H9 (cell line): ENCODE measurements at regions not wholly inside any gene's neighbourhood (a gene's known extent, or its start where the extent isn't known, plus 50 kb on each side); places are given as distances from the start of the nearest gene placed in this dataset.

Source experiments
- DNase-seq: peaks from one replicate; pipeline ENCODE4 v3.0.0-alpha.2; 2017
- H2AFZ ChIP-seq: one replicate; pipeline ENCODE4 v1.6.1; 2013; ENCODE audit warnings: mild to moderate bottlenecking, low read length, control low read depth, moderate library complexity
- H2AK5ac ChIP-seq: 2 replicates; pipeline ENCODE4 v1.6.1; 2013; ENCODE audit warnings: low read length, control low read depth, mixed read lengths; ENCODE audit not compliant: insufficient read length
- H2BK120ac ChIP-seq: one replicate; pipeline ENCODE4 v1.6.1; 2013; ENCODE audit warnings: low read depth, mild to moderate bottlenecking, low read length, control low read depth, inconsistent platforms; ENCODE audit not compliant: poor library complexity, severe bottlenecking
- H2BK12ac ChIP-seq: 2 replicates; pipeline ENCODE4 v1.6.1; 2013; ENCODE audit warnings: low read length, control low read depth, mixed read lengths, low read depth; ENCODE audit not compliant: insufficient read length
- H2BK15ac ChIP-seq: 2 replicates; pipeline ENCODE4 v1.6.1; 2013; ENCODE audit warnings: low read depth, low read length, control low read depth
- H2BK20ac ChIP-seq: one replicate; pipeline ENCODE4 v1.6.1; 2013; ENCODE audit warnings: low read depth, mild to moderate bottlenecking, low read length, control low read depth, inconsistent platforms; ENCODE audit not compliant: poor library complexity, severe bottlenecking
- H2BK5ac ChIP-seq: 2 replicates; pipeline ENCODE4 v1.6.1; 2013; ENCODE audit warnings: low read length, control low read depth, mixed read lengths; ENCODE audit not compliant: insufficient read length
- H3K14ac ChIP-seq: 2 replicates; pipeline ENCODE4 v1.6.1; 2013; ENCODE audit warnings: low read length, control low read depth; ENCODE audit not compliant: insufficient read depth
- H3K18ac ChIP-seq: 2 replicates; pipeline ENCODE4 v1.6.1; 2013; ENCODE audit warnings: low read depth, mild to moderate bottlenecking, mixed read lengths, low read length, control low read depth; ENCODE audit not compliant: insufficient read length
- H3K23ac ChIP-seq: 2 replicates; pipeline ENCODE4 v1.6.1; 2013; ENCODE audit warnings: low read length, control low read depth, mixed read lengths, low read depth; ENCODE audit not compliant: insufficient read length
- H3K23me2 ChIP-seq: 2 replicates; pipeline ENCODE4 v1.6.1; 2013; ENCODE audit warnings: low read depth, mild to moderate bottlenecking, mixed read lengths, low read length, control low read depth; ENCODE audit not compliant: insufficient read length, poor library complexity, severe bottlenecking
- H3K27ac ChIP-seq: 2 replicates; pipeline ENCODE4 v1.5.1; 2013; ENCODE audit warnings: low read length, control low read depth, mixed read lengths, low read depth; ENCODE audit not compliant: insufficient read length
- H3K27me3 ChIP-seq: 2 replicates; pipeline ENCODE4 v1.6.1; 2013; ENCODE audit warnings: low read length, control low read depth, inconsistent platforms; ENCODE audit not compliant: insufficient read depth
- H3K4ac ChIP-seq: 2 replicates; pipeline ENCODE4 v1.6.1; 2013; ENCODE audit warnings: low read depth, mild to moderate bottlenecking, control low read depth, inconsistent platforms, low read length, moderate library complexity
- H3K4me1 ChIP-seq: 2 replicates; pipeline ENCODE4 v1.6.1; 2013; ENCODE audit warnings: low read length, control low read depth, inconsistent platforms; ENCODE audit not compliant: insufficient read depth
- H3K4me2 ChIP-seq: 2 replicates; pipeline ENCODE4 v1.6.1; 2013; ENCODE audit warnings: low read length, control low read depth, mixed read lengths; ENCODE audit not compliant: insufficient read length, insufficient read depth
- H3K56ac ChIP-seq: 2 replicates; pipeline ENCODE4 v1.6.1; 2013; ENCODE audit warnings: low read depth, mild to moderate bottlenecking, mixed read lengths, low read length, control low read depth; ENCODE audit not compliant: insufficient read length
- H3K79me1 ChIP-seq: 2 replicates; pipeline ENCODE4 v1.6.1; 2013; ENCODE audit warnings: low read depth, mild to moderate bottlenecking, moderate library complexity, low read length, control low read depth, inconsistent platforms; ENCODE audit not compliant: insufficient read depth, poor library complexity, severe bottlenecking
- H3K79me2 ChIP-seq: 2 replicates; pipeline ENCODE4 v1.6.1; 2013; ENCODE audit warnings: low read length, control low read depth, inconsistent platforms; ENCODE audit not compliant: insufficient read depth
- H3K9ac ChIP-seq: 2 replicates; pipeline ENCODE4 v1.6.1; 2013; ENCODE audit warnings: low read length, control low read depth, mixed read lengths; ENCODE audit not compliant: insufficient read length; ENCODE audit errors: extremely low read depth
- H3K9me3 ChIP-seq: one replicate; pipeline ENCODE4 v1.6.1; 2013; ENCODE audit warnings: low read depth, low read length, inconsistent platforms; ENCODE audit not compliant: control insufficient read depth
- H3T11ph ChIP-seq: one replicate; pipeline ENCODE4 v1.6.1; 2013; ENCODE audit warnings: mild to moderate bottlenecking, low read length, control low read depth, inconsistent platforms
- H4K20me1 ChIP-seq: one replicate; pipeline ENCODE4 v1.6.1; 2013; ENCODE audit not compliant: control insufficient read depth, insufficient read length, insufficient read depth
- H4K5ac ChIP-seq: 2 replicates; pipeline ENCODE4 v1.6.1; 2013; ENCODE audit warnings: low read depth, mild to moderate bottlenecking, mixed read lengths, low read length, control low read depth; ENCODE audit not compliant: insufficient read length
- H4K8ac ChIP-seq: replicated peaks from 2 replicates; pipeline ENCODE4 v1.6.1; 2013; ENCODE audit warnings: low read length, control low read depth, mixed read lengths, low read depth; ENCODE audit not compliant: insufficient read length
- H4K91ac ChIP-seq: 2 replicates; pipeline ENCODE4 v1.6.1; 2013; ENCODE audit warnings: low read depth, mild to moderate bottlenecking, moderate library complexity, mixed read lengths, low read length, control low read depth; ENCODE audit not compliant: insufficient read length
- H3K27ac Mint-ChIP-seq, 3 experiments: 2 replicates in 2 of 3; 3 replicates in 1 of 3; pipeline ENCODE4 v1.8.0; 2020 to 2021; ENCODE audit warnings: mixed read lengths in 3 of 3, mild to moderate bottlenecking in 1 of 3, moderate library complexity in 1 of 3
- H3K27me3 Mint-ChIP-seq: 2 replicates; pipeline ENCODE4 v1.8.0; 2021; ENCODE audit warnings: low read depth, mild to moderate bottlenecking, moderate library complexity, mixed read lengths
- H3K36me3 Mint-ChIP-seq, 3 experiments: 2 replicates in 2 of 3; 3 replicates in 1 of 3; pipeline ENCODE4 v1.8.0; 2020 to 2021; ENCODE audit warnings: low read depth in 3 of 3, mixed read lengths in 3 of 3; ENCODE audit not compliant: insufficient read depth in 1 of 3
- H3K4me1 Mint-ChIP-seq, 2 experiments: 2 replicates each; pipeline ENCODE4 v1.8.0; 2020; ENCODE audit warnings: mixed read lengths in 2 of 2
- H3K4me3 Mint-ChIP-seq, 2 experiments: 2 replicates in 1 of 2; 3 replicates in 1 of 2; pipeline ENCODE4 v1.8.0; 2020 to 2021; ENCODE audit warnings: mild to moderate bottlenecking in 2 of 2, mixed read lengths in 2 of 2, moderate library complexity in 1 of 2
- H3K9me3 Mint-ChIP-seq, 2 experiments: 2 replicates in 1 of 2; 3 replicates in 1 of 2; pipeline ENCODE4 v1.8.0; 2020; ENCODE audit warnings: mild to moderate bottlenecking in 2 of 2, mixed read lengths in 2 of 2, moderate library complexity in 1 of 2
- WGBS: extraction: QIAGEN DNeasy Blood & Tissue Kit; methylation state at CpG from one replicate; pipeline ENCODE4 v1.1.7; 2013; ENCODE audit warnings: missing lambda C conversion rate, low lambda C conversion rate, mixed read lengths; ENCODE audit not compliant: insufficient read length; ENCODE audit errors: extremely low coverage; 5-methylcytosine and 5-hydroxymethylcytosine counted together
- TF ChIP-seq, protein P1 (sequence below): fragments of 200-600 bp; sonication (generic); conservative IDR thresholded peaks from 3 replicates; pipeline ENCODE4 v1.8.0; 2021; ENCODE audit warnings: antibody characterized with exemption, mild to moderate bottlenecking

DNA sequence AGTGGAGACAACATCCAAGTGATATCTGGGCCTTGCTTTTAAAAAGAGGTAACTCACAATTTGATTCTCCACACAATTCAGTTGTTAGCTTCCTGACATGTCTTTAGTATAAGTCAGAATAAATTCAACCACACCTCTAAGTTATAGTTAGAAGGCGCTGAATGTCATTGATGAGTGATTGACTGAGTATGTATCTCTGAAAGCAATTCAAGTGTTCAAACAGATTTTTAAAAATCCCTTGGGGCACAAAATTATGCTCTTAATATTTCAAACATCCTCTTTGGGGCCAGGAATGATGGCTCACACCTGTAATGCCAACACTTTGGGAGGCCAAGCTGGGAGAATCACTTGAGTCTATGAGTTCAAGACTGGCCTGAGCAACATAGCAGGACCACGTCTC lies 137.0 kb upstream of the PRR20A start:
- Histone ChIP-seq H3K9me3 (no peaks in the 10 kb centered on the region), H4K8ac (no peak overlapping the region), H3K79me1 (no peaks in the 10 kb centered on the region), H3K56ac (no peak overlapping the region), H2BK12ac (no peak overlapping the region), H3K27me3 (no peaks in the 10 kb centered on the region), H2BK5ac (no peak overlapping the region), H4K91ac (no peak overlapping the region), H3K79me2 (no peaks in the 10 kb centered on the region), H2AK5ac (no peak overlapping the region), H2BK120ac (no peak overlapping the region), H2BK20ac (no peak overlapping the region), H3K23me2 (no peaks in the 10 kb centered on the region), H4K5ac (no peak overlapping the region), H3T11ph (no peak overlapping the region), H2AFZ (no peak overlapping the region), H3K4me2 (no peak overlapping the region), H4K20me1 (no peaks in the 10 kb centered on the region), H3K4ac (no peak overlapping the region), H3K18ac (no peak overlapping the region), H3K23ac (no peak overlapping the region), H3K14ac (no peak overlapping the region), H3K27ac (no peak overlapping the region), H3K4me1 (no peaks in the 10 kb centered on the region), H3K9ac (no peak overlapping the region), H2BK15ac (no peak overlapping the region)
- Mint-ChIP-seq H3K9me3 (no peaks in the 10 kb centered on the region), H3K36me3 (no peaks in the 10 kb centered on the region), H3K4me1 (no peaks in the 10 kb centered on the region), H3K27me3 (no peaks in the 10 kb centered on the region; the same call in 1 of the 2 replicates), H3K4me3 (no peak overlapping the region), H3K27ac (no peak overlapping the region)
- no CpG with 5 or more reads among the region's 2 CpGs for WGBS
- TF ChIP-seq, protein P1, sequence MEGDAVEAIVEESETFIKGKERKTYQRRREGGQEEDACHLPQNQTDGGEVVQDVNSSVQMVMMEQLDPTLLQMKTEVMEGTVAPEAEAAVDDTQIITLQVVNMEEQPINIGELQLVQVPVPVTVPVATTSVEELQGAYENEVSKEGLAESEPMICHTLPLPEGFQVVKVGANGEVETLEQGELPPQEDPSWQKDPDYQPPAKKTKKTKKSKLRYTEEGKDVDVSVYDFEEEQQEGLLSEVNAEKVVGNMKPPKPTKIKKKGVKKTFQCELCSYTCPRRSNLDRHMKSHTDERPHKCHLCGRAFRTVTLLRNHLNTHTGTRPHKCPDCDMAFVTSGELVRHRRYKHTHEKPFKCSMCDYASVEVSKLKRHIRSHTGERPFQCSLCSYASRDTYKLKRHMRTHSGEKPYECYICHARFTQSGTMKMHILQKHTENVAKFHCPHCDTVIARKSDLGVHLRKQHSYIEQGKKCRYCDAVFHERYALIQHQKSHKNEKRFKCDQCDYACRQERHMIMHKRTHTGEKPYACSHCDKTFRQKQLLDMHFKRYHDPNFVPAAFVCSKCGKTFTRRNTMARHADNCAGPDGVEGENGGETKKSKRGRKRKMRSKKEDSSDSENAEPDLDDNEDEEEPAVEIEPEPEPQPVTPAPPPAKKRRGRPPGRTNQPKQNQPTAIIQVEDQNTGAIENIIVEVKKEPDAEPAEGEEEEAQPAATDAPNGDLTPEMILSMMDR: no peak
- DNase-seq: no peak
